ENCODE measurements at regions not wholly inside any gene's neighbourhood (a gene's known extent, or its start where the extent isn't known, plus 50 kb on each side); places are given as distances from the start of the nearest gene placed in this dataset.

DNA sequence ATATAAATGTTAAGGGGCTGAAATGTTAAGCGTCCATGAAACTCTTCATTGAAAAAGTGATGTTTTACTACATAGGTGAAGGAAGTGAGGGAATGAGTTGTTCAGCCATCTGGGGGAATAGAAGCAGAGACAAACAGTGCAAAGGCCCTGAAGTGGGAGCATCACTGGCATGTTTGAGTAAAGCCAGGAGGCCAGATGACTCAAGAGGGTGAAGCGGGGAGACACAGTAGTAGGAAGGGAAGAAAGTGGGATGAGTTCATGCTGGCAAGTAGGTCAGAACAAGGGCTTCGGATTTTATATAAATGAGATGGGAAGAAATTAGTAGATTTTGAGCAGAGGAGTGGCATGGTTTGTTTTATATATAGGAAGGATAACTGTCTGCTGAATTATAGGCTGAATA, 112.5 kb upstream of the MAP9 start:
- no peaks in the 10 kb centered on the region; the same call in 1 of the 2 replicates for H3K27me3 ChIP-seq (ENCODE audit: control insufficient read depth, insufficient read depth, low read length)
- no peaks in the 10 kb centered on the region for H3K36me3 ChIP-seq (ENCODE audit: control insufficient read depth, insufficient read depth, low read length)
- TF ChIP-seq, protein P1, sequence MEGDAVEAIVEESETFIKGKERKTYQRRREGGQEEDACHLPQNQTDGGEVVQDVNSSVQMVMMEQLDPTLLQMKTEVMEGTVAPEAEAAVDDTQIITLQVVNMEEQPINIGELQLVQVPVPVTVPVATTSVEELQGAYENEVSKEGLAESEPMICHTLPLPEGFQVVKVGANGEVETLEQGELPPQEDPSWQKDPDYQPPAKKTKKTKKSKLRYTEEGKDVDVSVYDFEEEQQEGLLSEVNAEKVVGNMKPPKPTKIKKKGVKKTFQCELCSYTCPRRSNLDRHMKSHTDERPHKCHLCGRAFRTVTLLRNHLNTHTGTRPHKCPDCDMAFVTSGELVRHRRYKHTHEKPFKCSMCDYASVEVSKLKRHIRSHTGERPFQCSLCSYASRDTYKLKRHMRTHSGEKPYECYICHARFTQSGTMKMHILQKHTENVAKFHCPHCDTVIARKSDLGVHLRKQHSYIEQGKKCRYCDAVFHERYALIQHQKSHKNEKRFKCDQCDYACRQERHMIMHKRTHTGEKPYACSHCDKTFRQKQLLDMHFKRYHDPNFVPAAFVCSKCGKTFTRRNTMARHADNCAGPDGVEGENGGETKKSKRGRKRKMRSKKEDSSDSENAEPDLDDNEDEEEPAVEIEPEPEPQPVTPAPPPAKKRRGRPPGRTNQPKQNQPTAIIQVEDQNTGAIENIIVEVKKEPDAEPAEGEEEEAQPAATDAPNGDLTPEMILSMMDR (IDR thresholded peaks at IDR 0.05; ENCODE audit: insufficient read depth, low read depth, low read length), result no peak
- CTCF ChIA-PET, result no interaction called here
- DNase-seq (ENCODE audit: low read depth), result no peak
- no peak overlapping the region for H3K4me3 ChIP-seq (ENCODE audit: low read depth, low read length)
- POLR2A ChIA-PET, result no interaction called here

DNA sequence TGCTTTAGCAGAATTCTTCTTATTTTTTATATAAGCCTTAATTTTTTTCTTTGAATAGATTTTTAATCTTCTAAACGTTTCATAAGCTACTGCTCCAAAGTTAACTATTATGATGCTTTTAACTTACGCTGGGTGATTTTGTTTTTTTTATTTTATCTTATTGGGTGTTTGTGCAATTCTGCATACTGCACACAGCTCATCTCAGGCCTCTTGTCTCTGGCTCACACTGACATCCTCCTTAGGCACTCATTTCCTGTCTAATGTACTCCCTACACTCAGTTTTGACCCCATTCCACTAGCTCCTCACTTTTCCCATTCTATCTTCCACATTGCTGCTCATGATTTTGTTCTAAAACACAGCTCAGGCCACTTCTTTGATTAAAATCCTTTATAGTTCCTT, 111.9 kb upstream of the MAP9 start:
- no peaks in the 10 kb centered on the region for H3K36me3 ChIP-seq (ENCODE audit: control insufficient read depth, insufficient read depth, low read length)
- no peak overlapping the region for H3K4me3 ChIP-seq (ENCODE audit: low read depth, low read length)
- TF ChIP-seq, protein P1 (IDR thresholded peaks at IDR 0.05; ENCODE audit: insufficient read depth, low read depth, low read length), result no peak
- DNase-seq (ENCODE audit: low read depth), result no peak
- CTCF ChIA-PET, result no interaction called here
- POLR2A ChIA-PET, result no interaction called here
- no peaks in the 10 kb centered on the region; the same call in 1 of the 2 replicates for H3K27me3 ChIP-seq (ENCODE audit: control insufficient read depth, insufficient read depth, low read length)

DNA sequence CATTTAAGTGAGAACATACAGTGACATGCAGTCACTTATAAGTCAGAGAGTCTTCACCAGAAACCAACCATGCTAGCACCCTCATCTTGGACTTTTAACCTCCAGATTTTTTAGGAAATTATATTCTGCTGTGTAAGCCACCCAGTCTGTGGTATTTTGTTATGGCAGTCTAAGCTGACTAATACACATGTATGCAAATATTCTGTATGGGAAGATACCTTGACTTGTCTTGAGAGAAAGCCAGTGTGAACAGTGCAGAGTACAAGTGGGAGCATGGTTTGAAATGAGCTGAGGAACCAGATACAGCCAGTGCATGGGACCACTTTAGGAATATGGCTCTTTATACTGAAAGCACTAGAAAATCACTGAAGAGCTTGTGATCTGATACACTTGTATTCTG, 110.4 kb upstream of the MAP9 start:
- H3K27me3 ChIP-seq (ENCODE audit: control insufficient read depth, insufficient read depth, low read length), result no peaks in the 10 kb centered on the region
- no peak overlapping the region for H3K4me3 ChIP-seq (ENCODE audit: low read depth, low read length)
- POLR2A ChIA-PET, result no interaction called here
- H3K36me3 ChIP-seq (ENCODE audit: control insufficient read depth, insufficient read depth, low read length), result no peaks in the 10 kb centered on the region
- no peak for DNase-seq (ENCODE audit: low read depth)
- TF ChIP-seq, protein P1 (IDR thresholded peaks at IDR 0.05; ENCODE audit: insufficient read depth, low read depth, low read length), result no peak
- CTCF ChIA-PET, result interaction anchor here (0.5 kb wide), 1 partner anchor 457 kb away, joined by 3 read pairs; no protein-coding TSS in a partner anchor

DNA sequence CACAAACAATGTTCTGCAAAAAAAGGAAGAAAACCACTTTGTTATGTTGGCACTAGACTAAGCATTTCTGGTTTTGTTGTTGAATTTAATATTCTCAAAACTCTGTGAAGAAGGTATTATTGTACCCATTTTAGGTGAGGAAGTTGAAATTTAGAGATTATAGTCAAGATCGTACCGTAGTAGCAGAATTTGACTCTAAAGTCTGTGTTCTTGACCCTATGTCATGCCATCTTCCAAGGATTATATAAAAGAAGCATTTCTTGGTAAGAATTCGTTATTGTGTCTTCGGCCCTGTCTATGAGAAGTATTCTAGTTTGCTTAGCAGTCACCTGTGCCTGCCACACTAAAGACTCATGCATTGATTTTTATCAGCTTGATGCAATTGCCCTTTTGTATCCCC, 104.4 kb upstream of the MAP9 start:
- ChIA-PET CTCF (no interaction called here), POLR2A (no interaction called here)
- Histone ChIP-seq H3K4me3 (ENCODE audit: low read depth, low read length) (no peak overlapping the region), H3K36me3 (ENCODE audit: control insufficient read depth, insufficient read depth, low read length) (no peaks in the 10 kb centered on the region), H3K27me3 (ENCODE audit: control insufficient read depth, insufficient read depth, low read length) (no peaks in the 10 kb centered on the region)
- TF ChIP-seq, protein P1 (IDR thresholded peaks at IDR 0.05; ENCODE audit: insufficient read depth, low read depth, low read length), result no peak
- no peak for DNase-seq (ENCODE audit: low read depth)

DNA sequence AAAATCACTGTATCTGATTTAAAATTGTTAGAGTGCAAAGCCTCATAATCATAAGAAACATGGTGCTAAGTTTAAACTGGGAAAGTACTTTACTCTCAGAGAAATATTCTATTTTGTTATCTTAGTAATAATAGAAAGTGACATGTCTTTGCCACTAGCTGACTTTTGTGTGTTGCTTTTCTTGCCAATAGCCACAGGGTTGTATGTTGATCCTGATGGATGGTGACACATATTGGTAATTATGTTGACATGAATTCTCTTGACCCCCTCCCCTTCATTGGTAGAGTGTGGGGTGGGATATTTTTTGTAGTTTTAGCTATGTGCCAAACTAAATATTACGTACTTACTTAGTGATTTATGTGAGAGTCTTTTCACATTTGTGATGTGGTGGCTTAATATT, 103.1 kb upstream of the MAP9 start:
- POLR2A ChIA-PET, result no interaction called here
- TF ChIP-seq, protein P1 (IDR thresholded peaks at IDR 0.05; ENCODE audit: insufficient read depth, low read depth, low read length), result no peak
- H3K36me3 ChIP-seq (ENCODE audit: control insufficient read depth, insufficient read depth, low read length), result no peaks in the 10 kb centered on the region
- H3K4me3 ChIP-seq (ENCODE audit: low read depth, low read length), result no peak overlapping the region
- no peaks in the 10 kb centered on the region for H3K27me3 ChIP-seq (ENCODE audit: control insufficient read depth, insufficient read depth, low read length)
- no peak for DNase-seq (ENCODE audit: low read depth)
- CTCF ChIA-PET, result interaction anchor here (0.6 kb wide), 1 partner anchor 316 kb away, joined by 4 read pairs; no protein-coding TSS in a partner anchor
